Head of caudate nucleus (tissue), 42 donors: ENCODE measurements at regions not wholly inside any gene's neighbourhood (a gene's known extent, or its start where the extent isn't known, plus 50 kb on each side); places are given as distances from the start of the nearest gene placed in this dataset.

Experiments used
- DNase-seq, 42 donors: peaks; one replicate each; pipeline versions ENCODE4 v3.0.0 to v3.0.0-alpha.2; 2020 to 2021; ENCODE audit warnings: mixed read lengths in 7 of 42
- intact Hi-C: fragments of 100-400 bp; cut with DNase I; formaldehyde crosslinking; loops from one replicate; pipeline ENCODE4 v1.15.0; 2022

DNA sequence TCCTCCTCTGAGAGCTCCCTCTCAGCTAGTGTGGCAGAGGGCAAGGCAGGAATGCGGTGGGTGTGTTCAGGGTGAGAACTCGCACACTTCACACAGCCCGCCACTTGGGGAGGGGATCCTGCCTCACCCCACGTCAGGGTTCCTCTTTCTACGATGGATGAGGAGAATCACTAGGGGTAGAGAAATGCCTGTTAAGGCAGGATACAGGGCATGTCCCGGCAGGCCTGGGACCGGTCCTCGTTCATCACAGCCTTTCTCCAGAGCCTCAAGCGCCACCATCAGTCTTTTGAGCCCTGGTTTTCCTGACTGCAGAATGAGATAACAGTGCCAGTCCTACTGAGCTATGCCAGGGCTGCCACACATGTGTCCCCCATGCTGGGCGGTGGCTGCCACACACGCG is 546.7 kb upstream of the ADARB2 start:
- intact Hi-C loops, result no loop called here
- no peak for DNase-seq

DNA sequence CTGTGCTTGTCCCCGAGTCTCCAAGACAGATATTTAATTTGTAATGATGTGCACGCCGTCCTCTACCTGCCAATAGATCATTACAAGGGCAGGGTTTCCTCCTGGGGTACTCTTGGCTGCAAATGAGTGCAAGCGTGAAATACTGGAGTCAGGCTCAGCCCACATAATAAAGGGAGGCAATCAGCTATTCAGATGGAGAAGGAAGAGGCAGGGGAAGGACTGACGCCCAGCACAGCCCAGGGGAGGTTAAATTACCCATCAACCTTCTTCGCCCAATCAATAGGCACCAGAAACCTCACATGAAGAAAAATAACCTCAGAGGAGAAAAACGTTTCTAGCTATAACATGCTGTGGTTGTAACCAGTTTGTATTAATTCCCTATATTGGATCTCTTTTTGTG is 544.9 kb upstream of the ADARB2 start:
- intact Hi-C loops, result no loop called here
- DNase-seq, result no peak

DNA sequence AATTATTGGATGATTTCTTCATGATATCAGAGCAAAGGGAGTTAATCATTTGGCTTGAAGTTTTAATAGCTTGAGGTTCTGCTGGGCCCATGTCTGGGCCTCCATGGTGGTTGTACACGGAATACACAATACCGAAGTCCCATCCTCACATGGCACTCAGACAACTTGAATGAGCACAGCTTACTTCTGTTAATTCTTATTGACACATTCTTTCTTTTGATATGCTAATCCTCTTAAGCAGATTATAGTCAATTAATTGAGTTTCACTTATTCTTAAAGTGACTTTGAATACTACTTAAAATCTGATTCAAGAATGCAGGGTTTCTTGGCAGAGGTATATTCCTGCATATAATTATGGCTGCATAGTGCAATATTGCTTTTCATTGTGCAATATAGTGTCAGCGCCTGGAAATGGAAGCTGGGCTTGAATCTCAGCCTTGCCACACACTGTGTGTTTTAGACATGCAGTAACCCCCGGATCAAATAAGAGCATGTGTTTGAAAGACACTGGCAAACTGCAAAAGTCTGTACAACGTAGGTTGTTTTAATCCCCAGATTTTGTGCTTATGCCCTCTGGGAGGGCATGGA is 543.5 kb upstream of the ADARB2 start:
- intact Hi-C loops, result no loop called here
- no peak for DNase-seq

DNA sequence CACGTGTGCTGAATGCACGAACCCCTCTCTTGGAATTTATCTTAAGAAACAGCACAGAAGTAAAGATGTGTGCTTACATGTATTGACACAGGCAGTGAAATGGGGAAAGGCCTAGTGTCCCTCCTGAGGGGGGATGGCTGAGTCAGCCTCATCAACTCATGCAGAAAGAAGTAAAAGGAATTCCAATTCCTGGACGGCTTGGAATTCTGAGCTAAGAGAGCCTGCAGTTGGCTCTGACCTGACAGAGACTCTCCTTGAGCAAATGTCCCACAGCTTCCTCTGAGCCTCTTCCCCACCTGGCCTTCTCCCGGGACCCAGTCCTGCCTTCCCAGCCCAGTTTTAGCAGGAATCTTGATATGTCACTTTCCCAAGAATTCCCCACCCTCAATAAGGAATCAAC is 542.4 kb upstream of the ADARB2 start:
- intact Hi-C loops, result no loop called here
- no peak for DNase-seq

DNA sequence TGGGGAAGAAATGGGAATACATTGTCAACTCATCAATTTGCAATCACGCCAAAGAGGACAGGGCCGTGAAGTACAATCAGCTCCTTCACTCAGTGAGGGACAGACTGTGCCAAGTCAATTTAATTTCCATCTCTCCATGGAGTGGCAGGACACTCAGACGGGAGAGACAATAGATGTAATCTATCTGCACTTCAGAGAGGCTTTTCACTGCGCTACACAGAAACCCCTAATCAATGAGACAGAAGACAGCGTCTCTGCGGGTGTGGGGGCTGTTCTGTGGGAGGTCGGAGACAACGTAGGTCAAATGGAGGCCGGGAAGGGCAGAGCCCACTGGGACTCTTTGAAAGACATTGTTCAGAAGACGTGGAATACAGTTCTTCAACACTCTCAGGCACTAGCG is 541.0 kb upstream of the ADARB2 start:
- intact Hi-C loops, result no loop called here
- DNase-seq, result no peak

DNA sequence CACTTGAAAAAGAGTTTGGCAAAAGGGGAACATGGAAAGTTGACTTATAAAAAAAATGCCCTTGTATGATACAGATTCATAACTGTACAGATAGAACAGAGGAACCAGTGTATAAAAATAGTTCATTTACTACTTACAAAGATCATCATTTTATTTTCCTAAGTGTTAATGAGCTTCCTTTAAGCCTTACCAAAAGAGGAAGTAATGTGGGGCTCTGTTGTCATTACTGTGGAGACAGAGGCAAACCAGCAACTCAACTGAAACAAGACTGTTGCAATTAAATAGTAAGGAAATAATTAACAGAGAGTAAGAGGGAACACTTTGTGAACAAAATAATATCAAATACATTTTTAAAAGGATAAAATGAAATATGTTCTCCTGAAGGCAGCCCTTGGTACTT is 526.2 kb upstream of the ADARB2 start:
- intact Hi-C loops, result no loop called here
- no peak for DNase-seq

DNA sequence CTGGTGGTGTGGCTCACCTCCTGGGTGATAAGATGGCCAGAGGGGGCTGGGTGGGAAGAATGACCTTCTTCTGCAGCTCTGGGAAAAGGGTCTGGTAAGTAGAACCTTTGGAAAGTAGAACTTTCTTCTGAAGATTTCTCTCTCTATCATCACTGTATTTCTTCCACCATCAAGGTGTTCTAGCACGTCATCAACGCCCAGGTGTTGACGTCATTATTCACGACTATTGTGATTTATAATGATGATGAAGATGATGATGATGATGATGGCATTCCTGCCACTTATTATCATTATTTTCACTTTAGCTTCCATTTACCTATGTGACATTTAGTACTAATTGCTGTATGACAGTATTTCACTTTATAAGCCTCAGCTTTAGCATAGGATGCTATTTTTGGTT is 525.6 kb upstream of the ADARB2 start:
- no peak for DNase-seq
- intact Hi-C loops, result no loop called here

DNA sequence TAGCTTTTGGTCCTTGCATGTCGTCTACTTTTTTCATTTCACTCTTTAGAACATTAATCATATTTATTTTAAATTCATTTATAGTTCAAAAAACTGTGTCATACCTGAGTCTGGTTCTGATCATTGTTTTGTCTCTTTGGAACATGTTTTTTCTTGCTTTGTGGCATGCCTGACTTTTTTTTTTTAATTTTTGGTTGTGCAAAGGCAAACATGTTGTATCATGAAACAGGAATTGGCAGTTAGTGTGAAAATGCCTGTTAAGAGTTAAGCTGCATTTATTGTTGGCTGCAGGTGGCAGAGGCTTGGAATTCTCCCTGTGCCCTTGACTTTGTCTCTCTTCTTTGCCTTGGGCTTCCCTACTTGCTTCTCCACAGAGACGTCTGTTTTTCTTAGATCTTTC is 525.0 kb upstream of the ADARB2 start:
- DNase-seq, result no peak
- intact Hi-C loops, result no loop called here

DNA sequence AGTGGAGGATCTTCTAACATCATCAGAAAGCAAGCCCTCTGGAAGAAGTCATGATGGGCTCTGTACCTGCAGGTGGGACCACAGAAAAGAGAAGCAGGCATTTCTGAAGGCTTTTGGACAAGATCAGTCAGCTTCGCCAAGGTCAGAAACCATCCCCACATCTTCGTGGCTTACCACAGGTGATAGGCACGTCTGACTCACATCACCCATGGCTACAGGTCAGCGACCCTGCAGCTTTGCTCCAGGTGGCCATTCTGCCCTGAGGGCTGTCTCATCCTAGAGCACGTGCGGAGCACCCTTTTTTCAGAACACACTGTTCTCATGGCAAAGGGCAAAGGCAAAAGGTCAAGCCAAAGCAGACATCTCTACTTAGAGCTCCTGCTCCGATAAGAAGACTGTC is 518.9 kb upstream of the ADARB2 start:
- intact Hi-C loops, result no loop called here
- no peak for DNase-seq

DNA sequence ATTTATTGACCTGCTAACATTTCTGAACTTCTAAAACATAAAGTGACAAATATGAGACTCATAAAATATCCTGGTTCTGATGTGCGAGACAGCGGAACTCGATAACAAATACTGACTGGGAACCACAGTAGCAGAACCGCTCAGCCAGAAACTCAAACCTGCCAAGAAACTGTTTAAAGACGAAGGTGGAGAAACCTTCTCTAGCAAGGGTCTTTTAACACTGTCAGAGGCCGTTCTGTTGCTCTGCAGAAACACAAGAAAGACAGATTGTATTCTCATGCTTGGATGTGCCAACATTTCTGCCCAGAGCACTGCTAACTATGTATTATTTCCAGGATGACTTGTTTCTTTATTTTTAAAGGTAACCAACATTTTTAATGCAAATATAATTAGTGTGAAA is 514.8 kb upstream of the ADARB2 start:
- intact Hi-C loops, result no loop called here
- DNase-seq, result no peak

DNA sequence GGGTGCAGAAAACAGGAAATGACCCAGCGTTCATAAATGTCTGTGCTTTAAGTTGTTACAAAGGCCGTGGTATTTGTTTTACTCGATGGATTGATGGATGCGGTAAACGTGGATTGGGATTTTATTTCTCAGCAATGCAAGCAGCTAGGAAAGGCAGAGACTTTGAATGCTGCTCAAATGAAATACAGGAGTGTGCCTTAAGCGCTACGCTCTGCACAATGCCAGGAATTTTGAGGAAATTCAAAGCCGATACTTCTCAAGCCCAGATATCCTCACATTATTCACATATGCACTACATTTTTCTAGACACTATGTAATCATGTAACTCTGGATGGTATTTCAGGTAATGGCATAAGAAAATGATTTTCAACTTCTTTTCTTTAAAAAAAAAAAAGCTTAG is 514.3 kb upstream of the ADARB2 start:
- no peak for DNase-seq
- intact Hi-C loops, result no loop called here

DNA sequence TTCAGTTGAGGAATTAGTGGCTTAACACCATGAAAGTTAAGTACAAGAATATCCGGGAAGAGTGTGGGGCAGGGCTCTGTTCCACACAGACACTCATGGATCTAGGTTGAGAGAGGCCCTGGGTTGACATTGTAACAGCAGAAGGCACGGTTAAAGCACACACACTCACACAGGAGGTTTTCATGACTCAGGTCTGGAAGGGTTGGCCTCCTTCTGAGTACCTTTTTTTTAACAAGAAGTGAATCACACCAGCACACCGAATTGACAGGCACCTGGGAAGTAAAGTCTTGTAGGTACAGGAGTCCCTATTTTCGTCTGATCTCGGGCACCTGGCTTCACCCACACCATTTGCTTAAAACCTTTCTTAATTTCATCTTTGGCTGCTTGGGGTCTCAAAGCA is 509.4 kb upstream of the ADARB2 start:
- intact Hi-C loops, result no loop called here
- no peak for DNase-seq

DNA sequence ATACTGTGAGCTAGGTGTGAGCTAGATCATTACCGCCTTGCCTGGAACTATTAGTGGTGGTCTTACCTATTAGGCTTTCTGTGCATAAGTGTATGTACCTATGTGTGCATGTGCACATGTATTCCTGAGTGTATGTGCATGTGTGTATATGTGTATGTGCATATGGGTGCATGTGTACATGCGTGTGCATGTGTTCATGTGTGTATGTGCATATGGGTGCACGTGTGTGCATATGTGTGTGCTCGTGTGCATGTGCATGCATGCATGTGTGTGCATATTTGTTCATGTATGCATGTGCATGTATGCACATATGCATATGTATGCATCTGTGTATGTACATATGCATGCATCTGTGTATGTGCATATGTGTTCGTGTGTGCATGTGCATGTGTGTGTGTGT is 508.3 kb upstream of the ADARB2 start:
- no peak for DNase-seq
- intact Hi-C loops, result no loop called here

DNA sequence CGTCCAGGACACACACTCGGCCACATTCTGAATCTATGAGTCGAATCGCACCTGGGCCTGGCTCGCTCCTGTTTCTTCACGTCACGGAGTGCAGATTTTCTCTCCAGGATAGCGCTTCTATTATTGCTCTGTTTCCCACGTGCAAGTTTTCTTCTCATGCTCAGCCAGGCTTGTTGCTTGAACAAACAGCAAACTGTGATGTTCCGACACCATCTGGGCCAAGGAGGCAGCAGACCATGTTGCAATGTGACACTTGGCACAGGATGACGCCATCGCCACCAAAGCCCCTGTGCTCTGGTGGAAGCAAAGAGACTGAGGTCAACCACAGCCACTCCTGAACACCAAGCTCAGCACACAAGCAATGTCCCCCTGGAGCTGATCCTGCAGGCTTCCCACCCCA is 507.1 kb upstream of the ADARB2 start:
- intact Hi-C loops, result no loop called here
- no peak for DNase-seq

DNA sequence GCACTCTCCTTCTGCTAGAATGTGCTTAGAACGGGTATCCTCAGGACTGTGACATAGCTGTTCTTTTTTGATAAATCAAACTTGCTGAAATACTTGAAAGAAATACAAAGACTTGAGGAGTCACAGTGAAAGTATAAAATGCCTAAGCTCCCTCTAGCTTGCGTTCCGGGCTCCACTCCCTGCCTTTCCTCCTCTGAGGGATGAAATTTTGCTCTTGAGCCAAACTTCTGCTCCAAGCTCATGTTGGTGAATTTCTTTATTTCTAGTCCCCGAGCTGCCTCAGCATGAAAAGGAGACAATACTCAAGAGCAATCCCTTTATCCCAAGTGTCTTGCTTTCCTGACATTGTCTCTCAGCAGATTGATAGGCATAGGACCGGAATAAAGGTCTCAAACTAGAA is 499.6 kb upstream of the ADARB2 start:
- intact Hi-C loops, result no loop called here
- DNase-seq, result no peak

DNA sequence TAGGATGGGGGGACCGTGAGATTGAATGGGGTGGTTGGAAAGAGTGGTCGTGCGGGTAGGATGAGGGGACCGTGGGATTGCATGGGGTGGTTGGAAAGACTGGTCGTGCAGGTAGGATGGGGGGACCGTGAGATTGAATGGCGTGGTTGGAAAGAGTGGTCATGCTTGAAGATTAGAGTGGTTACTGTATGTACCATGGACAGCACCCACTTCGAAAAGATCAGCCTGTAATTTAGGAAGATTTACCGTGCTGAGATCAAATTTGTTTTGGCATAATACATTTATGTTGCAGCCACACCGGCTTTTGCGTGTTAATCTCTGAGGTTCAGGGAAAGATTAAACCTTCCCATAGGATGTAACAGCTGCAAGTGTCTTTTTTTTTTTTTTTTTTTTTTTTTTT is 495.2 kb upstream of the ADARB2 start:
- intact Hi-C loops, result no loop called here
- DNase-seq, result no peak

DNA sequence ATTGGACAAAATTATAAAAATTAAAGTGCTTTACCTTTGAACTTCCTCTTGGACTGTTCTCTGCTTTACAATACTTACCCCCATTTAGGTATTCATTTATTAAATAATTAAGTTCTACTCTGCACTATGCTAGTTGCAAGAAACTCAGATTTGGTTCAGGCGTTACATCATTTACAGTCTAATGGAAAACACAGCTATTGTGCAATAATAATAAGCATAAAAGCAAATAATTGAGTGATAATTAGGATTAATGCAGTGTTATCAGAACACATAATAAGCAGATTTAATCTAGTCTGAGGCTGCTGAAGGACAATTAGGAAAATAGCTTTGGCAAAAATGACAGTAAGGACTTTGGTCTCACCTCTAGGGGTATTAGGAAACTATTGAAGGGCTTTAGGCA is 493.2 kb upstream of the ADARB2 start:
- intact Hi-C loops, result no loop called here
- DNase-seq, result no peak

DNA sequence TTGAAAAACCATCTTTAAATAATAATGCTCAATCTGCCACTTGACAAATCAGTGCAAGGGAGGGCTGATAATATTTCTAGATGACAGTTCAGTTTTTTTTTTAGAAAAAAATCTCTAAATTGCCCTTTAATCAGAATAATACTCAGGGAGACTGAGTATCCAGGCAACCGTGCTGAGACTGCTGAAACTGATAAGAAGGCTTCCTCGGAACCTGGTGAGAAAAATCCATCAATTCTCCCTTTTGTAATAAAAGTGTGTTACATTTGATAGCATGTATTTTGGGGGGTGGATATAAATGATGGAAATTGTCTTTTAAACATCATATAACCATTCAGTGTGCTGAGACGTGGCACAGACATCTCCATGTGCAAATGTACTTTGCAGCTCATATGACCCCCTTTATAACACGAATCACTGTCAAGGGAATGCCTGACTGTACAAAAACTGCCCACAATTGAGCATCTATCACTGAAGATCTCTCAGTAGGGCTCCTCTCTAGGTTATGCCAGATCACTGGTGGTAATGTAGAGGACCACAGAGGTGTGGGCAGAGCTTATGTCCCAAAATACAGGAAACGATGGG is 491.1 kb upstream of the ADARB2 start:
- intact Hi-C loops, result no loop called here

DNA sequence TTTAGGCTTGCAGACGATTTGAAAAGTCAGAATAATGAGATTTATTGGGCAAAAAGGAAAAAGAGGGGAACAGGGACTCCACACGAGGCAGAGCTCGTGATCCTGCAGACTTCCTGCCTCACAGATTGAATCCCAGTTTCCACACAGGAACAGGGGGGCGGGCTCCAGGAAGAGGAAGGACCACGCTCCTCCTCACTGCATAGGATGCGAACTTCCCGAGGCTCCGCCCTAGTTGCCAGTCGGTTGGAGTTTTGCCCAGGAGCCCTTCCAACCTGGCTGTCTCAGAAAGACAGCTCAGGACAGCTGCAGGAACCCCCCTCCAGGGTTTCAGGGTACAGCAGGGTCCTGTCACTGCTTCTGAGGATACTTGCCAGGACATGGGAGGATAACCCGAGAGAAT is 488.3 kb upstream of the ADARB2 start:
- no peak for DNase-seq
- intact Hi-C loops, result no loop called here

More for the DNA sequence above, 491.1 kb upstream of the ADARB2 start:
- no peak for DNase-seq

DNA sequence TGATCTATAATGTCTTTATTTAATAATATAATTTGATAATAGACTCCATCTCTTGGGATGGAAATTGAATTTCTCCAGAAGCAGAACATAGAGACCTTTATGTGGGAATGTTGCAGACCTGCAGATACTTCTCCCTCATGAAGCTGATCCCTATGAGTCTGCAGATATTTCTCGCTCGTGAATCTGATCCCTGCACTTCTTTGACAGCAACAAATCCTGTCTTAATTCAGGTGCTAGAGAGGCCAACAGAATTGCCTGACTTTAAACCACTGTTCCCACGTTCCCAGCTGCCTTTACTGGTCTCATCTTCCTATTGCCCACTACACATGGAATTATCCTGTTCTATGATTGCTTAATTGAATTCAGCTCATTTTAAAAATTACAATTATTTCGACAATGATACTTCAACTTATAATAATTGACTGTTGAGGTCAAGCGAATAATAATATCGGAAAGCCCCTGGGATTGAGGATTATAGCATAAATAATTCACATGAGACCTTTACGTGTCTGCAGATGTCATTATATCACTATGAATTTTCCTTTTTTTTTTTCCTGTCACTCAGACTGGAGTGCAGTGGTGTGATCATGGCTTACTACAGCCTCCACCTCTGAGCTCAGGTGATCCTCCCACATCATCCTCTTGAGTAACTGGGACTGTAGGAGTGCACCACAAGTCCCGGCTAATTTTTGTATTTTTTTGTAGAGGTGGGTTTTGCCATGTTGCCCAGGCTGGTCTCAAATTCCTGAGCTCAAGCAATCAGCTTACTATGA is 486.4 kb upstream of the ADARB2 start:
- no peak for DNase-seq
- intact Hi-C loops, result no loop called here

DNA sequence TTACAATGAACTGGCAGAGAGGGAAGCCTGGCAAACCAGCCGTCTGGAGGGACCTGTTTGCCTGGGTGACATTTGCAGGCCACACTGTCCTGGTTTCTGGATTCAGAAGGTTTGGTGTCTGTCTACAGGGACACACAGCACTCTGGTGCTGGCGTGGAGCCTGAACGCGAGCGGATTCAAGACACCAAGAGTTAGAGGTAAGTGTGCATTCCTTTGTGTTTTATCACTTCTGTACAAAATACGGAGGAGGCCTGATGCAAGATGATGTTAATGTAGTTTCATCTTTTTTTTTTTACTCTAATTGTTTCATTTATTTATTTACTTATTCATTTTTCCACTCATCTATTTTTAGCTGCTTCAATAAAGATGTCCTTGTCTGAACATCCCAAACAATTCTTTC is 485.3 kb upstream of the ADARB2 start:
- intact Hi-C loops, result no loop called here
- no peak for DNase-seq
